Astrocyte of the cerebellum (primary cell): ENCODE measurements at regions not wholly inside any gene's neighbourhood (a gene's known extent, or its start where the extent isn't known, plus 50 kb on each side); places are given as distances from the start of the nearest gene placed in this dataset.

ENCODE experiments used
- DNase-seq: peaks from one replicate; pipeline ENCODE4 v3.0.0-alpha.2; 2011; ENCODE audit warnings: low read depth
- H3K4me3 ChIP-seq: 2 replicates; pipeline ENCODE4 v1.5.1; 2011; ENCODE audit warnings: mild to moderate bottlenecking, low read depth, low read length, moderate library complexity
- CTCF ChIP-seq: IDR thresholded peaks from 2 replicates; pipeline ENCODE4 v1.5.1; 2012; ENCODE audit warnings: low read length, low read depth, moderate library complexity, mild to moderate bottlenecking; ENCODE audit errors: missing control alignments
- in situ Hi-C: cut with HindIII; loops from 2 replicates; pipeline ENCODE4 v1.10.0; 2017; ENCODE audit warnings: low sequenced_read_pairs

DNA sequence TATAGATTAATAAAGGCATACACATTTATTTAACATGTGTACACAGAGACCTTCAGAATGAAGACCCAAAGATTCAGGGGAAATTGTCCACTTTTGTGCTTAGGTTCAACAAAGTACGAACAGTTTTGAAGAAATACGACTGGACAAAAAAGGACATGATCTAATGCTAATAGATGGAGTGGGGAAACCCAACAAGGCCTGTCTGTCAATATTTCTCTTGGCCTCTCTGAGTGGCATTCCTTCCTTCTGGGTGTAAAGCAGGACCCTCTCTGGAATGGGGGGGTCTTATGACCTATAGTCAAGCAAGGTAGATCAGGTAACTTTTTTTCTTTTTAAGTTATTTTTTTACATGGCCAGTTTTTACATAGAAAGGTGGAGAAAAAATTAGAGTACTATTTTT is 222.3 kb upstream of the IGFBP3 start:
- no peak overlapping the region for H3K4me3 ChIP-seq
- DNase-seq, result no peak
- no peak for TF ChIP-seq CTCF
- in situ Hi-C loops, result no loop called here

DNA sequence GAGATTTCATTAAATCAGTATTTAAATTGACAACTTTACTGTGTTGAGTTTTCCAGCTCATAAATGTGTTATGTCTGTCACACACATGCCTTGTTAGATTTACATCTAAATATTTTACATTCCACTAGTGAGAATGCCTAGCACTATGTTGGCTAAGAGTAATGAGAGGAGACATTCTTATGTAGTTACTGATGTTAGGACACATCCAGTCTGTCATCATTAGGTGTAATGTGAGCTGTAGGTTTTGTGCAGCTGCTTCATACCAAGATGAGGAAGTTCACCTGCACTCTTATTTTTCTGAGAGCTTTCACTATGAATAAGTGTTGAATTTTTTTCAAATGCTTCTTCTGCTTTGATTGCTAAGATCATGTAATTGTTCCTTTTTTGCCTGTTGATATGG is 218.0 kb upstream of the IGFBP3 start:
- in situ Hi-C loops, result no loop called here
- TF ChIP-seq CTCF, result no peak
- DNase-seq, result no peak
- no peak overlapping the region for H3K4me3 ChIP-seq

DNA sequence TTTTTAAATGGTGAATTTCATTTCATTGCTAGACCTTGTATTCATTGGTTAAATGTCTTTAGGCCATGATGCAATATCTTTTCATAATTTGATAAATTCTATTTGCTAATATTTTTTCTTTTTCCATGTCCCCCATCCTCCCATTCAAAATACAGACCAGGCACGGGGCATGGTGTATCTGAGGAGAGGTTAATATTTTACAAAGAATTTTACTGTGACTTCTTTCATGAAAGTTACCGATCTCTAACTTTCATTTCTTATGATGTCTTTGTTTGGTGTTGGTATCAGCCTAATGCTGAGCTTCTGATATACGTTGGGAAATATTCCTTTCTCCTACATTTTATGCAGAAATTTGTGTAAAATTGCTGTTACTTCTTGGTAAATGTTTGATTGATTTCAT is 216.7 kb upstream of the IGFBP3 start:
- DNase-seq, result no peak
- no peak overlapping the region for H3K4me3 ChIP-seq
- TF ChIP-seq CTCF, result no peak
- in situ Hi-C loops, result no loop called here

- in situ Hi-C loops, result no loop called here
- no peak for DNase-seq
- TF ChIP-seq CTCF, result no peak
- no peak overlapping the region for H3K4me3 ChIP-seq
Observed at GRCh38 chr7:46135557-46135956, 214.5 kb upstream of the IGFBP3 start.

DNA sequence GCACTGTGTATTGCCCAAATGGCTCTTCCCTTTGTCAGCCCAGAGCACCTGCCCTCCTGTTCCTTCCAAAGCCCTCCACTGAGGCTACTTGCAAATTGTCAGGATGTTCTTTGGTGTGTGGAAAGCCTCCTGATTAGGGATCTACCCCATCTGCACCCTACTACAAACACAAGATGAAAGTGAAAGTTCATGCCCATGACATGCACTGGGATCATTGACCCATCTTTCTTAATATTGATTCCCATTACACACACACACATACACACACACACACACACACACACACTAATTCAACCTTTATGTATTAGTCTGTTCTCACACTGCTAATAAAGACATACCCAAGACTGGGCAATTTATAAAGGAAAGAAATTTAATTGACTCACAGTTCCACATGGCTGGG is 213.7 kb upstream of the IGFBP3 start:
- no peak overlapping the region for H3K4me3 ChIP-seq
- in situ Hi-C loops, result no loop called here
- no peak for DNase-seq
- TF ChIP-seq CTCF, result no peak

GRCh38 chr7:46134385-46134784 is 213.3 kb upstream of the IGFBP3 start:
- in situ Hi-C loops, result no loop called here
- TF ChIP-seq CTCF, result no peak
- H3K4me3 ChIP-seq, result no peak overlapping the region
- DNase-seq, result no peak

- DNase-seq, result no peak
- no peak for TF ChIP-seq CTCF
- in situ Hi-C loops, result no loop called here
- H3K4me3 ChIP-seq, result no peak overlapping the region
Observed at GRCh38 chr7:46133751-46134150, 212.7 kb upstream of the IGFBP3 start.
